SIG-M5 treated with dmso at 0.1 percent for 504 hours (cell line): ENCODE measurements at regions not wholly inside any gene's neighbourhood (a gene's known extent, or its start where the extent isn't known, plus 50 kb on each side); places are given as distances from the start of the nearest gene placed in this dataset.

Source experiments
- DNase-seq: peaks from one replicate; lab custom pipeline; 2025; ENCODE audit not compliant: unreplicated experiment; lab: John Stamatoyannopoulos, UW

- DNase-seq: no peak
Observed at GRCh38 chr20:16220826-16221225, 352.4 kb downstream of the KIF16B start.

- no peak for DNase-seq
Observed at GRCh38 chr20:16219182-16219581, 354.1 kb downstream of the KIF16B start.

GRCh38 chr20:16216914-16217230, 356.4 kb downstream of the KIF16B start:
- no peak for DNase-seq

- DNase-seq: no peak
Observed at GRCh38 chr20:16216227-16216913, 356.9 kb downstream of the KIF16B start.

- DNase-seq: no peak
Observed at GRCh38 chr20:16215041-16215440, 358.2 kb downstream of the KIF16B start.

- no peak for DNase-seq
Observed at GRCh38 chr20:16212790-16213189, 360.5 kb downstream of the KIF16B start.

GRCh38 chr20:16209951-16210361, 363.3 kb downstream of the KIF16B start:
- no peak for DNase-seq

- no peak for DNase-seq
Observed at GRCh38 chr20:16209357-16209756, 363.9 kb downstream of the KIF16B start.

- DNase-seq: no peak
Observed at GRCh38 chr20:16208443-16208842, 364.8 kb downstream of the KIF16B start.

- DNase-seq: no peak
Observed at GRCh38 chr20:16206817-16207216, 366.4 kb downstream of the KIF16B start.

GRCh38 chr20:16205507-16205906, 367.7 kb downstream of the KIF16B start:
- DNase-seq: no peak

- no peak for DNase-seq
Observed at GRCh38 chr20:16203096-16203495, 370.2 kb downstream of the KIF16B start.

- DNase-seq: no peak
Observed at GRCh38 chr20:16201191-16201590, 372.1 kb downstream of the KIF16B start.

- DNase-seq: no peak
Observed at GRCh38 chr20:16197696-16198095, 375.6 kb downstream of the KIF16B start.

- DNase-seq: no peak
Observed at GRCh38 chr20:16195671-16196070, 377.6 kb downstream of the KIF16B start.

GRCh38 chr20:16194617-16195360, 378.5 kb downstream of the KIF16B start:
- no peak for DNase-seq

GRCh38 chr20:16191496-16191895, 381.8 kb downstream of the KIF16B start:
- DNase-seq: no peak

GRCh38 chr20:16189371-16189770, 383.9 kb downstream of the KIF16B start:
- no peak for DNase-seq

GRCh38 chr20:16187956-16188616, 385.2 kb downstream of the KIF16B start:
- DNase-seq: no peak

- DNase-seq: no peak
Observed at GRCh38 chr20:16179919-16180318, 393.3 kb downstream of the KIF16B start.

GRCh38 chr20:16179371-16179770, 393.9 kb downstream of the KIF16B start:
- no peak for DNase-seq

GRCh38 chr20:16178546-16179135, 394.6 kb downstream of the KIF16B start:
- DNase-seq: no peak
